Testis (tissue), 2 donors: ENCODE measurements at regions not wholly inside any gene's neighbourhood (a gene's known extent, or its start where the extent isn't known, plus 50 kb on each side); places are given as distances from the start of the nearest gene placed in this dataset.

ENCODE experiments used
- DNase-seq: peaks from one replicate; pipeline ENCODE4 v3.0.0-alpha.2; 2019
- H3K27ac ChIP-seq, 2 donors: fragments of 200-600 bp; sonication (generic); one replicate each; pipeline ENCODE4 v1.5.1; 2019
- H3K27me3 ChIP-seq: fragments of 200-600 bp; sonication (generic); one replicate; pipeline ENCODE4 v1.5.1; 2019
- H3K36me3 ChIP-seq: fragments of 200-600 bp; sonication (generic); one replicate; pipeline ENCODE4 v1.5.1; 2017; ENCODE audit warnings: low read depth; ENCODE audit errors: missing control alignments
- H3K4me1 ChIP-seq: fragments of 200-600 bp; sonication (generic); one replicate; pipeline ENCODE4 v1.5.1; 2019
- H3K4me3 ChIP-seq, 2 donors: fragments of 200-600 bp; sonication (generic); one replicate each; pipeline ENCODE4 v1.5.1; 2017 to 2019
- H3K9me3 ChIP-seq: fragments of 200-600 bp; sonication (generic); one replicate; pipeline ENCODE4 v1.5.1; 2017
- CTCF ChIP-seq, 3 experiments: fragments of 450-650 bp in 2 of 3; fragments of 200-600 bp in 1 of 3; sonication (generic) in 1 of 3; IDR thresholded peaks; one replicate each; pipeline ENCODE4 v1.5.1; 2016 to 2019; ENCODE audit warnings: antibody characterized with exemption in 3 of 3, mild to moderate bottlenecking in 2 of 3, moderate library complexity in 1 of 3
- POLR2A ChIP-seq: fragments of 450-650 bp; IDR thresholded peaks from one replicate; pipeline ENCODE4 v1.6.1; 2017; ENCODE audit warnings: antibody characterized with exemption, mild to moderate bottlenecking, moderate library complexity
- WGBS, 2 donors: methylation state at CpG; one replicate each; pipeline ENCODE4 v1.1.5; 2018; 5-methylcytosine and 5-hydroxymethylcytosine counted together
- intact Hi-C: fragments of 100-400 bp; cut with DNase I; formaldehyde crosslinking; loops from one replicate; pipeline ENCODE4 v1.15.1; 2023; ENCODE audit warnings: low total_unique reads

GRCh38 chr3:176633511-176633910 lies 563.8 kb downstream of the TBL1XR1 start:
- WGBS, 2 donors: 38 to 63% methylated on average over 2 of the region's 2 CpGs
- DNase-seq: no peak

GRCh38 chr3:176632925-176633324 lies 564.4 kb downstream of the TBL1XR1 start:
- DNase-seq: no peak
- H3K4me1 ChIP-seq: no peaks in the 10 kb centered on the region
- H3K27ac ChIP-seq: no peak overlapping the region
- TF ChIP-seq CTCF (IDR thresholded peaks at IDR 0.05) (no peak), POLR2A (no peak)
- no peak overlapping the region for H3K4me3 ChIP-seq
- intact Hi-C loops: no loop called here
- H3K36me3 ChIP-seq: no peaks in the 10 kb centered on the region
- H3K9me3 ChIP-seq: no peaks in the 10 kb centered on the region
- 81 to 86% methylated on average over 6 of the region's 6 CpGs for WGBS, 2 donors
- H3K27me3 ChIP-seq: no peaks in the 10 kb centered on the region

More at GRCh38 chr3:176633511-176633910, 563.8 kb downstream of the TBL1XR1 start:
- H3K27ac ChIP-seq: no peak overlapping the region
- no peaks in the 10 kb centered on the region for H3K9me3 ChIP-seq
- H3K36me3 ChIP-seq: no peaks in the 10 kb centered on the region
- H3K4me3 ChIP-seq: no peak overlapping the region
- no peaks in the 10 kb centered on the region for H3K27me3 ChIP-seq
- H3K4me1 ChIP-seq: no peaks in the 10 kb centered on the region
- no peak for TF ChIP-seq CTCF (IDR thresholded peaks at IDR 0.05)
- no peak for TF ChIP-seq POLR2A
- intact Hi-C loops: no loop called here

- DNase-seq: no peak
- Histone ChIP-seq H3K9me3 (no peaks in the 10 kb centered on the region), H3K36me3 (no peaks in the 10 kb centered on the region), H3K27me3 (no peaks in the 10 kb centered on the region), H3K4me3 (no peak overlapping the region), H3K27ac (no peak overlapping the region), H3K4me1 (no peaks in the 10 kb centered on the region)
- intact Hi-C loops: no loop called here
- no peak for TF ChIP-seq CTCF (IDR thresholded peaks at IDR 0.05)
- no peak for TF ChIP-seq POLR2A
- 96 to 97% methylated on average over 1 of the region's 1 CpG for WGBS, 2 donors
Measured at GRCh38 chr3:176631165-176631564, 566.1 kb downstream of the TBL1XR1 start.

- Histone ChIP-seq H3K36me3 (no peaks in the 10 kb centered on the region), H3K4me1 (no peaks in the 10 kb centered on the region), H3K27ac (no peak overlapping the region), H3K9me3 (no peaks in the 10 kb centered on the region), H3K27me3 (no peaks in the 10 kb centered on the region), H3K4me3 (no peak overlapping the region)
- TF ChIP-seq POLR2A (no peak), CTCF (IDR thresholded peaks at IDR 0.05) (no peak)
- DNase-seq: no peak
- intact Hi-C loops: no loop called here
- 90 to 91% methylated on average over 2 of the region's 2 CpGs for WGBS, 2 donors
Measured at GRCh38 chr3:176628101-176628639, 569.1 kb downstream of the TBL1XR1 start.

- 96% methylated on average over 4 of the region's 4 CpGs for WGBS, 2 donors
- no peak overlapping the region for H3K27ac ChIP-seq
- DNase-seq: no peak
- intact Hi-C loops: no loop called here
- no peaks in the 10 kb centered on the region for H3K9me3 ChIP-seq
- no peaks in the 10 kb centered on the region for H3K4me1 ChIP-seq
- H3K4me3 ChIP-seq: no peak overlapping the region
- no peak for TF ChIP-seq CTCF (IDR thresholded peaks at IDR 0.05)
- no peak for TF ChIP-seq POLR2A
- H3K36me3 ChIP-seq: no peaks in the 10 kb centered on the region
- no peaks in the 10 kb centered on the region for H3K27me3 ChIP-seq
Measured at GRCh38 chr3:176623468-176624150, 573.7 kb downstream of the TBL1XR1 start.
